HG03025 (cell line): ENCODE measurements at regions not wholly inside any gene's neighbourhood (a gene's known extent, or its start where the extent isn't known, plus 50 kb on each side); places are given as distances from the start of the nearest gene placed in this dataset.
"Not testable (repeated sequence)": the region's sequence is repeated elsewhere in the genome, so short reads cannot be mapped to it uniquely, and the experiment has no call there.

Experiments used
- ATAC-seq: cut with Tn5 transposase; IDR thresholded peaks from one replicate; pipeline ENCODE4 v1.9.1; 2021; ENCODE audit warnings: mild to moderate bottlenecking, moderate library complexity; ENCODE audit not compliant: unreplicated experiment, low FRiP score

- no peak for ATAC-seq
Observed at GRCh38 chr5:71771191-71771590, 52.1 kb downstream of the CARTPT start.

GRCh38 chr5:71778678-71779276, 59.7 kb downstream of the CARTPT start:
- no peak for ATAC-seq

GRCh38 chr5:71780597-71780996, 61.5 kb downstream of the CARTPT start:
- ATAC-seq = no peak

DNA sequence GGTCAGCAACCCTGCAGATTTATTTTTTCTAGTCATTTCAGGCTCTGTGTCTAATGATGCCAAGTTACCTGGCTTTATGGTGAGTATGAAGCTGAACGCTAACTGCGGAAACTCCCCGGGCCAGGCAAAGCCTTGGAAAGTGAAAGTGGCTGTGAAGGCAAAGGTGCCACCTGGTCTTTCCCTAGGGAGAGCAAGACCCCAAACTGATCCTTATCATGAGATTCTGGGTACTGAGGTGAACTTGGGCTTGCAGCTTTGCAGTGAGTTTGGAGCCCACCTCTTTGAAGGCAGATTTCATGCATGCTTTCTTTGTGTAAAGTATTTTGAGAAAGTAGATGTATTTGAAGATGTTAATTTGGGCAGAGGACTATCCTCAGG, 63.3 kb downstream of the CARTPT start:
- ATAC-seq = peak; percentile 23

DNA sequence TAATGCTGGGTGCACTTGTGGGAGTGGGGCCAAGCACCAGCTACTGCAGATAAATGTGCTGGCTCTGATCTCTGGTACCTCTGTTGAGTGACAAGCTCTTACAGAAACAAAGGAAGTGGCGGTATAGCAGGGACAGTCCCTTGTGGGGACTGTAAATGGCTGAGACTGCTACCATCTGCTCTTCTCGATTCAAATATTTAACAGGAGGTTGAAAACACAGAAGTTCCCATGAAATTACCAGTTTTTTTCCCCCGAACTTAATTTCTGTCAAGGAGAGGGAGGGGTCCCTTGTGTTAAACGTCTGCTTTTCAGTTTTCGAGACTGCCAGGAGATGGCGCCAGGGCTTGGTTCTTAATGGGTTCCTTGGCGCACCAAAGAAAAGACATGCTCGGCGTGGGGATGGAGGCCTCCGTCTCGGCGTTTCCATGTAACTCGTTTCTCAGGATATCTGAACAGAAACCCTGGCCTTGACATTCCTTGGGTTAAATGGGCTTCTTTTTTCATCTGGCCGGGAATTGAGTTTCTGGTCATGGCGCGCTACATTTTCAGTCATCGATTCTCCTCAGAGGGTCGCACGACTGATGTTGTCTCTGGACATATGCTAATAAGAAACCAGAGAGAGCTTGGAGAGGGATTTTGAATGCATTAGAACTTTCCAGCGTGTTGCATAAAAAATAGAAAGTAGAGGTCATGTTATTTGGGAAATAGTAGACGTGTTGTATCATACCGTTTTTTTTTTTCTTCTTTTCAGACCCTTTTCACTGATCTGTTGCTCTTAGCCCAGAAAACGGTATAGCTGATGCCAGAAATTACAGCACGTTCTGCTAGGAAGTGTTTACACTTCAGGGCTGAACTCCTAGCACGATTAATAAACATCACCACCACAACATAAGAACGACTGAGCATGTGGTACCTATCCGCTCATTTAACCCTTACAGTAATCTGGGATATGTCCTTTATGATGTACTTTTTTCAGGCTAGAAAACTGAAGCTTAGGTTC, 64.0 kb downstream of the CARTPT start:
- ATAC-seq = peak; percentile 92

DNA sequence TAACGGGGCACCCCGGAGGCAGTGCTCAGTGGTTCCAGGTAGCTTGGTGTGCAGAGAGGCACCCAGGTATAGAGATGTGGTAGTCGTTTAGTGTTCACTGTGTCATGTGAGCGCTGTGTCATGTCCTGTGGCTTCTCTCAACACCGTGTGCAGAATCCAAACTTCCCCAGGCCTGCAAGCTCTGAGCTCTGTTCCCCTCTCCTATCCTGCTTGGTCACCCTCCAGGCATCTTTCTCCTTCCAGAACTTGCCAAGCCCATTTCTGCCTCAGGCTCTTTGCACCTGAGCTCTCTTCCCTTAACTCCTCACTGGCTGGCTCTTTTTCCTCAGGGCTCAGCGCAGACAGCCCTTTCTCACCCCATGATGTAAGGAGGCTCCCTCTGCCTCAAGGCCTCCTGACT, 64.8 kb downstream of the CARTPT start:
- ATAC-seq = no peak

DNA sequence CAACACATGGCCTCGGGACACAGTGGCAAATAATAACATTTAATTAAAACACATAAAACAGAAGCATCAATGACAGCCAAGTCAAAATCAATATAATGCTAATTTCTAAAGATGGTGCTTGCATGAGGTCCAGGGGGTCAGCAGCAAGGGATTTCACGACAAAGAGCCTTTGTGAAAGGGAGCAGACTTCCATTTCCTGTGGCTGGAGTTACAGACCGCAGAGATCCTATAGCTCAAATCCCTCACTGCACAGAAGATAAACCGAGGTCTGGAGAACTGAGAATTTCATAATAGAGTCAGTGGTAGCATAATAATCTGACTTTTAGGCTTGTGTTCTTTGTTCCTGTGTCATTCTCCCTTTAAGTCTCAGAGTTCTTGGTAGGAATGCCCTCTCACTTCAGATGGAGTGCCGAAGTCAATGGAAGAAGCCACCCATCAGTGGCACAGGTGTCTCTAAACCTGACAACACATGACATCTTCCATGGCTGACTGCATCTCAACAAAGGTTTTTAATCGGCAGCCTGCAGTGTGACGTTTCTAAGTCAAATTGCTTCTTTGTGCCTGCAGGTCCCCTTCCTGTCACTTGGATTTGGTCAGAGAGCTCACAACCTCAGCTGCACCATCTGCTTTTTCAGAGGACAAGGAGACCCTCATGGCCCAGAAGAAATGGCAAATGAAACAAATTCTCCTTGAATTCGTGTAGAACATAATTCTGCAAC, 67.4 kb downstream of the CARTPT start:
- ATAC-seq = no peak

DNA sequence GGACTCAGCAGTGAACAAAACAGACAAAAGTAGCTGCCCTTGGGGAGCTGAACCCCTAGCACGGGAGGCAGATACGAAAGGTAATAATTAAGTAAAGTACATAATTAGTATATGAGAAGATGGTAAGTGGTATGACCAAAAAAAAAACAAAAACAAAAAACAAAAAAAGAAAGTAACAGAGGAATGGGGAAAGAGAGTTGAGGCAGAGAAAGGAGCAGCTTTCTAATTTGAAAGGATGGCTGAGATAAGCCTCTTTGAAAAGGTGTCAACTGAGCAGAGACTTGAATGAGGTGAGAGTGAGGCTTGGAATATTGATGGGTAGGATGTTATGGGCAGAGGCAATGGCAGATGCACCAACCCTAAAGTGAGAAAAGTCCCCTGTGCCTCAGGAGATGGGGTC, 69.7 kb downstream of the CARTPT start:
- ATAC-seq = no peak

DNA sequence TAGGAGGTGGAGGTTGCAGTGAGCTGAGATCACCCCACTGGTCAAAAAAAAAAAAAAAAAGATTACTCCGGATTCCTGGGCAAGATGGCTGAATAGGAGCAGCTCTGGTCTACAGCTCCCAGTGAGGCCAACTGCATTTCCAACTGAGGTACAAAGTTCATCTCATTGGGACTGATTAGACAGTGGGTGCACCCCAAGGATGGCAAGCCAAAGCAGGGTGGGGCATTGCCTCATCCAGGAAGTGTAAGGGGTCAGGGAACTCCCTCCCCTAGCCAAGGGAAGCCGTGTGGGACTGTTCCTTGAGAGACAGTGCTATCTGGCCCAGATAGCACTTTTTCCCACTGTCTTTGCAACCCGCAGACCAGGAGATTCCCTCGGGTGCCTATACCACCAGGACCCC, 70.7 kb downstream of the CARTPT start:
- ATAC-seq = no peak

DNA sequence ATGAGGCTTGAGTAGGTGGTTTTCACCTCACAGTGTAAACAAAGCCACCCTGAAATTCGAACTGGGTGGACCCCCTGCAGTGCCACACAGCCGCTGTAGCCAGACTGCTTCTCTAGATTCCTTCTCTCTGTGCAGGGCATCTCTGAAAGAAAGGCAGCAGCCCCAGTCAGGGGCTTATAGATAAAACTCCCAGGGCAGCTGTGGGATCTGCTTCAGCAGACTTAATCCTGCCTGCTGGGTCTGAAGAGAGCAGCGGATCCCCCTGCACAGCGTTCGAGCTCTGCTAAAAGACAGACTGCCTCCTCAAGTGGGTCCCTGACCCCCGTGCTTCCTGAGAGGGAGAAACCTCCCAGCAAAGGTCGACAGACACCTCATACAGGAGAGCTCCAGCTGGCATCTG, 71.4 kb downstream of the CARTPT start:
- ATAC-seq = no peak

- not testable (repeated sequence) for ATAC-seq
Observed at GRCh38 chr5:71792041-71792440, 73.0 kb downstream of the CARTPT start.

- ATAC-seq = no peak
Observed at GRCh38 chr5:71794061-71794695, 75.1 kb downstream of the CARTPT start.

DNA sequence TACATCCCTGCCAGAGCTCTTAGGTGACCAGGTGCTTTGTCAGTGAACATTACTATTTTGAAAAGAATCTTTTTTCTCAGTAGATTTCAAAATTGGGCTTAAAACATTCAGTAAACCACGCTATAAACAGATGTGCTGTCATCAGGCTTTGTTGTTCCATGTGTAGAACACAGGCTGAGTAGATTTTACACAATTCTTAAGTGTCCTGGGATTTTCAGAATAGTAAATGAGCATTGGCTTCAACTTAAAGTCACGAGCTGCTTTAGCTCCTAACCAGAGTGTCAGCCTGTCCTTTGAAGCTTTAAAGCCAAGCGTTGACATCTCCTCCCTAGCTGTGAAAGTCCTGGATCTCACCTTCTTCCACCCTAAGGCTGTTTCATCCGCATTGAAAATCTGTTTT, 83.6 kb downstream of the CARTPT start:
- no peak for ATAC-seq

- no peak for ATAC-seq
Observed at GRCh38 chr5:71806711-71807110, 87.6 kb downstream of the CARTPT start.

DNA sequence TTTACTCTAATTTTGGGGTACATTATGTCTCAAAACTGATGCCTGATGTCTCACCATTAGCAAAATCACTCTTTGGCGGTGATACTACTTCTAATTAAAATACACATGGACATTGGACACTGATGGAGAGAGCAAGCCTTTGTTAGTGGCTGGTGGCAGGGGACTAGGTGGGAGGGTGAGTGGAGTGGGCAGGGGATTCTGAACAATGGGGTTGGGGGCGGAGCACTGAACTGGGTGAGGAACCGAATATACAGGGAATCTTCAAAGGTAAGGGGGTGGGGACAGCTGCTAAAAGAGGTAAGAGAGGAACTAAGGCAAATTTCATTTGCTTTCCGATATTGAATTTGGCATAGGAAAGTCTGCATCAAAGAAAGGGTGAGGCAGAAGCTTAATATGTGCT, 88.8 kb downstream of the CARTPT start:
- ATAC-seq = no peak

GRCh38 chr5:71809446-71809845, 90.4 kb downstream of the CARTPT start:
- ATAC-seq = no peak

DNA sequence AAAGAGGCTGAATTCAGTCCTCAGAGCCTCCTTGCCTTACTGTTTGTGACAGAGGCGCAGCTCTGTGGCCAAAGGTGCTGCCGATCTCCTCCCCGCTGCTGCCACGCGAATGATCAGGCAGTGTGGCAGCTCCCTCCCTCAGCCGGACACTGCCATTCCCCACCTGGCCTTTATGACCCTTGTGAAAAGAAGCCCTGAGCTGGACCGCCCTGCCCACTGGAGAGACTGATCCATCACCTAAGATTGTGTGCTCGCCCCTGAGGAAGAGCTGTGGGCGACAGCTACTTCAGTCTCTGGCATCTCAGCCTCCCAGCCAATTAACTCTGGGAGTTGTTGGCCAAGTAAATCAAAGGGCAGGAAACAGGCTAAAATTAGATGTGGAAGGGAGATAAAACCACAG, 90.9 kb downstream of the CARTPT start:
- ATAC-seq = no peak

- ATAC-seq = no peak
Observed at GRCh38 chr5:71810471-71811195, 91.6 kb downstream of the CARTPT start.

GRCh38 chr5:71811779-71812178, 92.7 kb downstream of the CARTPT start:
- no peak for ATAC-seq

- ATAC-seq = no peak
Observed at GRCh38 chr5:71816307-71816706, 97.2 kb downstream of the CARTPT start.
